ENCODE measurements at regions not wholly inside any gene's neighbourhood (a gene's known extent, or its start where the extent isn't known, plus 50 kb on each side); places are given as distances from the start of the nearest gene placed in this dataset.

DNA sequence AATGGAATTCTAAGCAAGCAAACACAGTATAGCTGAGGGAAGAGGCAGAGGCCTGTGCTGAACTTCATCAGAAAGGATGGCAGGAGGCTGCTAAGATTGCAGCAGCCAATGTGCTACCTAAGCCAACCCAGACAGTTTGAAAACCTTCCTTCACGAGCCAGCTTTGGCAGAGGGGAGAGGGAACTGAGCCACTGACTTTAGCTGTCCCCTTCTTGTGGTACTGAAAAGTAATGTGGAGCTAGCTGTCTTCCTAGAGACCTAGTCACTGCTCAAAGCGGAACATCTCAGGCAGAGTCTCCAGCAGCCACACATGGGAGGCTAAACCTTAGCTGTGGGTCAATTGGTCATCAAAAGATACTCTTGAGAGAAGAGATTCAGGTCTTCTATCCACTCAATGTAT, 419.0 kb downstream of the FBXO15 start:
- TF ChIP-seq, protein P1, sequence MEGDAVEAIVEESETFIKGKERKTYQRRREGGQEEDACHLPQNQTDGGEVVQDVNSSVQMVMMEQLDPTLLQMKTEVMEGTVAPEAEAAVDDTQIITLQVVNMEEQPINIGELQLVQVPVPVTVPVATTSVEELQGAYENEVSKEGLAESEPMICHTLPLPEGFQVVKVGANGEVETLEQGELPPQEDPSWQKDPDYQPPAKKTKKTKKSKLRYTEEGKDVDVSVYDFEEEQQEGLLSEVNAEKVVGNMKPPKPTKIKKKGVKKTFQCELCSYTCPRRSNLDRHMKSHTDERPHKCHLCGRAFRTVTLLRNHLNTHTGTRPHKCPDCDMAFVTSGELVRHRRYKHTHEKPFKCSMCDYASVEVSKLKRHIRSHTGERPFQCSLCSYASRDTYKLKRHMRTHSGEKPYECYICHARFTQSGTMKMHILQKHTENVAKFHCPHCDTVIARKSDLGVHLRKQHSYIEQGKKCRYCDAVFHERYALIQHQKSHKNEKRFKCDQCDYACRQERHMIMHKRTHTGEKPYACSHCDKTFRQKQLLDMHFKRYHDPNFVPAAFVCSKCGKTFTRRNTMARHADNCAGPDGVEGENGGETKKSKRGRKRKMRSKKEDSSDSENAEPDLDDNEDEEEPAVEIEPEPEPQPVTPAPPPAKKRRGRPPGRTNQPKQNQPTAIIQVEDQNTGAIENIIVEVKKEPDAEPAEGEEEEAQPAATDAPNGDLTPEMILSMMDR (IDR thresholded peaks at IDR 0.05), result no peak
- TF ChIP-seq POLR2A (IDR thresholded peaks at IDR 0.05), result no peak
